Suprapubic skin (tissue), 4 donors: ENCODE measurements at regions not wholly inside any gene's neighbourhood (a gene's known extent, or its start where the extent isn't known, plus 50 kb on each side); places are given as distances from the start of the nearest gene placed in this dataset.

Experiments used
- DNase-seq, 2 donors: peaks; one replicate each; pipeline ENCODE4 v3.0.0-alpha.2; 2019; ENCODE audit warnings: low spot score in 2 of 2
- H3K27ac ChIP-seq: fragments of 200-600 bp; sonication (generic); one replicate; pipeline ENCODE4 v1.5.1; 2019
- H3K27me3 ChIP-seq: fragments of 200-600 bp; sonication (generic); one replicate; pipeline ENCODE4 v1.5.1; 2019
- H3K36me3 ChIP-seq: fragments of 200-600 bp; sonication (generic); one replicate; pipeline ENCODE4 v1.5.1; 2019
- H3K4me1 ChIP-seq: fragments of 200-600 bp; sonication (generic); one replicate; pipeline ENCODE4 v1.5.1; 2019
- H3K4me3 ChIP-seq: fragments of 200-600 bp; sonication (generic); one replicate; pipeline ENCODE4 v1.5.1; 2019; ENCODE audit warnings: mild to moderate bottlenecking
- H3K9me3 ChIP-seq: fragments of 200-600 bp; sonication (generic); one replicate; pipeline ENCODE4 v1.5.1; 2019
- CTCF ChIP-seq, 2 donors: fragments of 200-600 bp in 1 of 2; fragments of 450-650 bp in 1 of 2; sonication (generic) in 1 of 2; IDR thresholded peaks; one replicate each; pipeline ENCODE4 v1.5.1; 2016 to 2019; ENCODE audit warnings: antibody characterized with exemption in 2 of 2, mild to moderate bottlenecking in 1 of 2, moderate library complexity in 1 of 2
- EP300 ChIP-seq: sonication (generic); formaldehyde crosslinking; IDR thresholded peaks from one replicate; pipeline ENCODE4 v1.6.1; 2017; ENCODE audit warnings: antibody characterized with exemption
- POLR2A ChIP-seq, 2 donors: fragments of 450-650 bp; IDR thresholded peaks; one replicate each; pipeline ENCODE4 v1.6.1; 2017; ENCODE audit warnings: antibody characterized with exemption in 2 of 2, mild to moderate bottlenecking in 2 of 2, moderate library complexity in 2 of 2
- POLR2AphosphoS5 ChIP-seq, 3 donors: sonication (generic); formaldehyde crosslinking; IDR thresholded peaks; one replicate each; pipeline ENCODE4 v1.6.1; 2017; ENCODE audit warnings: antibody characterized with exemption in 3 of 3
- WGBS: methylation state at CpG from one replicate; pipeline ENCODE4 v1.1.5; 2018; 5-methylcytosine and 5-hydroxymethylcytosine counted together

GRCh38 chr7:131219312-131220041, 108.2 kb upstream of the MKLN1 start:
- Histone ChIP-seq H3K27me3 (no peaks in the 10 kb centered on the region), H3K27ac (peak overlapping the region; percentile 68), H3K36me3 (no peaks in the 10 kb centered on the region), H3K4me1 (peaks cover 9% of the 10 kb centered on the region), H3K4me3 (no peak overlapping the region), H3K9me3 (no peaks in the 10 kb centered on the region)
- no peak for TF ChIP-seq EP300
- no peak for TF ChIP-seq CTCF (IDR thresholded peaks at IDR 0.05)
- DNase-seq, result peak in 1 of 2 donors; percentile 81
- 46% methylated on average over 8 of the region's 8 CpGs for WGBS

DNA sequence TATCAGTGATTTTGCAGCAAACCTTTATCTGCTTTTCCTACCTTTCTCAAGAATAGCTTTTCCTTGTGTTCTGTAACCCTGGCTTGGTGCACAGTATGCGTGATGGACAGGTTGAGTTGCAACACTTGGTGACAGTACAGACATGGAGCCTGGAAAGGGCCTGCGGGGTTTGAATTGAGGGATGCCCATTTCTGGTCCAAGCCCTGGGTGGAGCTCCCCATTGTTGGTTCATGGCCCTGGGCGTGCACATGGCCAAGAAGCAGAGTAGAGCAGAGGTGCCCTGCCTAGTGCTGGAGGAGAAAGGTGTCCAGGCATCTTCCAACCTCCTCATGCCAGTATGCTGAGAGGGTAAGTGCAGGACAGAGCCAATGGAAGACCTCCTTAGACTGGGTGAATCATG, 106.6 kb upstream of the MKLN1 start:
- no peak for DNase-seq
- H3K4me3 ChIP-seq, result no peak overlapping the region
- WGBS, result 100% methylated on average over 3 of the region's 3 CpGs
- no peaks in the 10 kb centered on the region for H3K27me3 ChIP-seq
- peaks cover 16% of the 10 kb centered on the region for H3K4me1 ChIP-seq
- H3K36me3 ChIP-seq, result no peaks in the 10 kb centered on the region
- TF ChIP-seq EP300 (no peak), POLR2A (IDR thresholded peaks at IDR 0.05) (no peak), CTCF (IDR thresholded peaks at IDR 0.05) (no peak), POLR2AphosphoS5 (IDR thresholded peaks at IDR 0.05) (no peak)
- no peaks in the 10 kb centered on the region for H3K9me3 ChIP-seq
- H3K27ac ChIP-seq, result no peak overlapping the region

DNA sequence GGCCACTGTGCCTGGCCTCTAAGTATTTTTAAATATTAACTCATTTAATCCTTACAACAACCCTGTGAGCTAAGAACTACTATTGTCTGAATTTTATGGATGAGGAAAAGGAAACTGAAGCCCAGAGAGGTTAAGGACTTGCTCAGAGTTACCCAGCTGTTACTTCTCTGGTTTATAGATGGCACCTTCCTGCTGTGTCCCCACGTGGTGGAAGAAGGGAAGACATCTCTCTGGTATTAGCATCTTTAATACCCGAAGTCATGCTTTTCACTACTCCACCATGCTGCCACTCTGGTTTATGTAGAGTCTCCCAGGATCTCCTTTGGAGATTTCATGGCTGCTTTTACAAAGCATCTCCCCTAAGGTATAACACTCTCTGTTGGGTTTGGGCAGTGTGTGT, 105.5 kb upstream of the MKLN1 start:
- DNase-seq, result no peak
- no peak overlapping the region for H3K4me3 ChIP-seq
- TF ChIP-seq POLR2A (IDR thresholded peaks at IDR 0.05) (no peak), CTCF (IDR thresholded peaks at IDR 0.05) (no peak), POLR2AphosphoS5 (IDR thresholded peaks at IDR 0.05) (no peak), EP300 (no peak)
- H3K9me3 ChIP-seq, result no peaks in the 10 kb centered on the region
- peaks cover 17% of the 10 kb centered on the region for H3K4me1 ChIP-seq
- no peaks in the 10 kb centered on the region for H3K27me3 ChIP-seq
- 83% methylated on average over 2 of the region's 2 CpGs for WGBS
- H3K27ac ChIP-seq, result no peak overlapping the region
- no peaks in the 10 kb centered on the region for H3K36me3 ChIP-seq

GRCh38 chr7:131223151-131223550, 104.5 kb upstream of the MKLN1 start:
- Histone ChIP-seq H3K9me3 (no peaks in the 10 kb centered on the region), H3K27ac (no peak overlapping the region), H3K4me3 (no peak overlapping the region), H3K27me3 (no peaks in the 10 kb centered on the region), H3K4me1 (peaks cover 17% of the 10 kb centered on the region), H3K36me3 (no peaks in the 10 kb centered on the region)
- TF ChIP-seq POLR2AphosphoS5 (IDR thresholded peaks at IDR 0.05) (no peak), CTCF (IDR thresholded peaks at IDR 0.05) (no peak), POLR2A (IDR thresholded peaks at IDR 0.05) (no peak), EP300 (no peak)
- no peak for DNase-seq
- WGBS, result 97% methylated on average over 3 of the region's 3 CpGs

- H3K4me1 ChIP-seq, result peaks cover 8% of the 10 kb centered on the region
- WGBS, result 95% methylated on average over 6 of the region's 6 CpGs
- H3K9me3 ChIP-seq, result no peaks in the 10 kb centered on the region
- peak overlapping the region; percentile 47 for H3K27ac ChIP-seq
- no peak overlapping the region for H3K4me3 ChIP-seq
- H3K27me3 ChIP-seq, result no peaks in the 10 kb centered on the region
- TF ChIP-seq POLR2AphosphoS5 (IDR thresholded peaks at IDR 0.05), result no peak
- no peak for TF ChIP-seq EP300
- TF ChIP-seq POLR2A (IDR thresholded peaks at IDR 0.05), result no peak
- TF ChIP-seq CTCF (IDR thresholded peaks at IDR 0.05), result no peak
- no peak for DNase-seq
- H3K36me3 ChIP-seq, result no peaks in the 10 kb centered on the region
Observed at GRCh38 chr7:131224996-131225395, 102.7 kb upstream of the MKLN1 start.
